Natural killer cell (primary cell): ENCODE measurements at regions not wholly inside any gene's neighbourhood (a gene's known extent, or its start where the extent isn't known, plus 50 kb on each side); places are given as distances from the start of the nearest gene placed in this dataset.

Source experiments
- ATAC-seq, 3 donors: fragments of 150-1000 bp in 2 of 3; fragments of 200-7000 bp in 1 of 3; cut with Tn5 transposase; 1 replicate in 1 of 3; 2 replicates in 2 of 3; pipeline ENCODE4 v1.10.0; 2021; ENCODE audit warnings: mild to moderate bottlenecking in 2 of 3, moderate library complexity in 2 of 3
- DNase-seq, 2 donors: peaks; one replicate each; pipeline versions ENCODE4 v3.0.0 to v3.0.0-alpha.2; 2013 to 2021; ENCODE audit warnings: mixed read lengths in 1 of 2
- H3K27ac ChIP-seq: one replicate; pipeline ENCODE4 v1.5.1; 2013; ENCODE audit warnings: mild to moderate bottlenecking, low read length
- H3K27me3 ChIP-seq: one replicate; pipeline ENCODE4 v1.6.1; 2013; ENCODE audit warnings: low read length; ENCODE audit not compliant: control insufficient read depth, insufficient read depth
- H3K36me3 ChIP-seq: one replicate; pipeline ENCODE4 v1.6.1; 2013; ENCODE audit warnings: low read length; ENCODE audit not compliant: control insufficient read depth, insufficient read depth
- H3K4me1 ChIP-seq: one replicate; pipeline ENCODE4 v1.6.1; 2013; ENCODE audit warnings: low read length; ENCODE audit not compliant: control insufficient read depth, insufficient read depth
- H3K4me3 ChIP-seq: one replicate; pipeline ENCODE4 v1.5.1; 2013; ENCODE audit warnings: low read length
- H3K9me3 ChIP-seq: one replicate; pipeline ENCODE4 v1.6.1; 2013; ENCODE audit warnings: low read length; ENCODE audit not compliant: control insufficient read depth, insufficient read depth
- H3K27ac Mint-ChIP-seq, 2 donors: one replicate each; pipeline ENCODE4 v1.8.0; 2022; ENCODE audit warnings: mild to moderate bottlenecking in 2 of 2, mixed read lengths in 2 of 2, moderate library complexity in 1 of 2
- H3K27me3 Mint-ChIP-seq, 2 donors: one replicate each; pipeline ENCODE4 v1.8.0; 2022; ENCODE audit warnings: low read depth in 2 of 2, mixed read lengths in 2 of 2
- H3K36me3 Mint-ChIP-seq: one replicate; pipeline ENCODE4 v1.8.0; 2022; ENCODE audit warnings: mixed read lengths
- H3K4me1 Mint-ChIP-seq, 2 donors: one replicate each; pipeline ENCODE4 v1.8.0; 2022; ENCODE audit warnings: mixed read lengths in 2 of 2
- H3K4me3 Mint-ChIP-seq: one replicate; pipeline ENCODE4 v1.8.0; 2022; ENCODE audit warnings: mild to moderate bottlenecking, moderate library complexity, mixed read lengths
- H3K9me3 Mint-ChIP-seq, 2 donors: one replicate each; pipeline ENCODE4 v1.8.0; 2022; ENCODE audit warnings: mixed read lengths in 2 of 2
- WGBS: methylation state at CpG from one replicate; pipeline ENCODE4 v1.1.7; 2013; ENCODE audit warnings: missing lambda C conversion rate; ENCODE audit not compliant: insufficient coverage; 5-methylcytosine and 5-hydroxymethylcytosine counted together
- intact Hi-C: fragments of 100-400 bp; cut with micrococcal nuclease; formaldehyde crosslinking; loops from one replicate; pipeline ENCODE4 v1.14.2; 2022
- TF ChIP-seq, protein P1 (sequence below): fragments of 200-600 bp; IDR thresholded peaks from one replicate; pipeline ENCODE4 v1.8.0; 2022; ENCODE audit warnings: antibody characterized with exemption

GRCh38 chr18:71249791-71250190 lies 960.9 kb downstream of the SOCS6 start:
- TF ChIP-seq, protein P1, sequence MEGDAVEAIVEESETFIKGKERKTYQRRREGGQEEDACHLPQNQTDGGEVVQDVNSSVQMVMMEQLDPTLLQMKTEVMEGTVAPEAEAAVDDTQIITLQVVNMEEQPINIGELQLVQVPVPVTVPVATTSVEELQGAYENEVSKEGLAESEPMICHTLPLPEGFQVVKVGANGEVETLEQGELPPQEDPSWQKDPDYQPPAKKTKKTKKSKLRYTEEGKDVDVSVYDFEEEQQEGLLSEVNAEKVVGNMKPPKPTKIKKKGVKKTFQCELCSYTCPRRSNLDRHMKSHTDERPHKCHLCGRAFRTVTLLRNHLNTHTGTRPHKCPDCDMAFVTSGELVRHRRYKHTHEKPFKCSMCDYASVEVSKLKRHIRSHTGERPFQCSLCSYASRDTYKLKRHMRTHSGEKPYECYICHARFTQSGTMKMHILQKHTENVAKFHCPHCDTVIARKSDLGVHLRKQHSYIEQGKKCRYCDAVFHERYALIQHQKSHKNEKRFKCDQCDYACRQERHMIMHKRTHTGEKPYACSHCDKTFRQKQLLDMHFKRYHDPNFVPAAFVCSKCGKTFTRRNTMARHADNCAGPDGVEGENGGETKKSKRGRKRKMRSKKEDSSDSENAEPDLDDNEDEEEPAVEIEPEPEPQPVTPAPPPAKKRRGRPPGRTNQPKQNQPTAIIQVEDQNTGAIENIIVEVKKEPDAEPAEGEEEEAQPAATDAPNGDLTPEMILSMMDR: no peak
- Mint-ChIP-seq H3K4me3 (no peak overlapping the region), H3K4me1 (no peaks in the 10 kb centered on the region), H3K36me3 (no peaks in the 10 kb centered on the region), H3K9me3 (peaks cover 2 to 11% of the 10 kb centered on the region in 2 donors), H3K27me3 (no peaks in the 10 kb centered on the region), H3K27ac (no peak overlapping the region)
- no peaks in the 10 kb centered on the region for H3K9me3 ChIP-seq
- ATAC-seq (no peak), DNase-seq (no peak)
- intact Hi-C loops: no loop called here
- H3K27me3 ChIP-seq: no peaks in the 10 kb centered on the region
- no peaks in the 10 kb centered on the region for H3K4me1 ChIP-seq
- no peaks in the 10 kb centered on the region for H3K36me3 ChIP-seq
- no peak overlapping the region for H3K4me3 ChIP-seq
- no peak overlapping the region for H3K27ac ChIP-seq

- Mint-ChIP-seq H3K36me3 (no peaks in the 10 kb centered on the region), H3K27ac (no peak overlapping the region), H3K9me3 (peaks cover 0 to 3% of the 10 kb centered on the region in 2 donors), H3K4me3 (no peak overlapping the region), H3K4me1 (no peaks in the 10 kb centered on the region), H3K27me3 (no peaks in the 10 kb centered on the region)
- Histone ChIP-seq H3K27me3 (no peaks in the 10 kb centered on the region), H3K4me3 (no peak overlapping the region), H3K4me1 (no peaks in the 10 kb centered on the region), H3K36me3 (no peaks in the 10 kb centered on the region), H3K9me3 (no peaks in the 10 kb centered on the region), H3K27ac (no peak overlapping the region)
- DNase-seq (no peak), ATAC-seq (no peak)
- intact Hi-C loops: no loop called here
- 85% methylated on average over 5 of the region's 5 CpGs for WGBS
- TF ChIP-seq, protein P1: no peak
Measured at GRCh38 chr18:71242981-71243380, 954.1 kb downstream of the SOCS6 start.

DNA sequence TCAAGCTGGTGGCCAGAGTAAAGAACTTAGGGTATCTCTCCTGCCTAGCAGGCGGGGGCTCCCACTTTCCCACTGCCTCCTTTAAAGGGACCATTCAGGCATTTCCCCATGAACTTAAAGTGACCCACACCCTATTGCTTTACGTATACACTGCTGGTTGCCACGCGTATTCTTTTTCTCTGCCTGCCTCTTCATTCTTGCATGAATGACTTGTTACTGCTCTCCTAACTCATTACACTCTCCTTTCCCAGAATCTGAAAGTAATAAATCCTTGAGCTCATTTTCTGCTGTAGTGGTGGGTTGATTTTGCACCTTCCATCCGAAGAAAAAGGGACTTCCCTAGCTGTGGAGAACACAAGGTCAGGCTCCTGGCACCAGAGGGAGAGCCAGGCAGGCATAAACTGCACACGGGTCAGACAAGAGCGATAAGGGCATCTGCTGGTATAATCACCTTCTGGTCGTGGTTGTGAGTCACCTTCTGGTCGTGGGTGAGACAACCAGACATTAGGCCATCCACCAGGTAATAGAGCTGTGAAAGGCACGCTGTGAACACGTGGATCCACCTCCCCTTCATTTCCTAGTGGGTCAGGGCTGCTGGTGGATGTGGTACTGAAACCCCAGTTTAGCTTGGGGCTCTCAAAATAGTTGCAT lies 950.3 kb downstream of the SOCS6 start:
- no peaks in the 10 kb centered on the region for H3K36me3 ChIP-seq
- no peak overlapping the region for H3K27ac Mint-ChIP-seq
- H3K36me3 Mint-ChIP-seq: no peaks in the 10 kb centered on the region
- no peak for ATAC-seq
- H3K27ac ChIP-seq: no peak overlapping the region
- H3K9me3 ChIP-seq: no peaks in the 10 kb centered on the region
- H3K27me3 Mint-ChIP-seq: no peaks in the 10 kb centered on the region
- no peak overlapping the region for H3K4me3 ChIP-seq
- H3K4me1 ChIP-seq: no peaks in the 10 kb centered on the region
- no peak overlapping the region for H3K4me3 Mint-ChIP-seq
- DNase-seq: no peak
- no peaks in the 10 kb centered on the region for H3K4me1 Mint-ChIP-seq
- intact Hi-C loops: no loop called here
- peaks cover 3% of the 10 kb centered on the region in 2 donors for H3K9me3 Mint-ChIP-seq
- TF ChIP-seq, protein P1: no peak
- WGBS: 73% methylated on average over 10 of the region's 11 CpGs
- H3K27me3 ChIP-seq: no peaks in the 10 kb centered on the region

- no peaks in the 10 kb centered on the region for H3K27me3 ChIP-seq
- peaks cover 3% of the 10 kb centered on the region in 2 donors for H3K9me3 Mint-ChIP-seq
- intact Hi-C loops: no loop called here
- no peaks in the 10 kb centered on the region for H3K4me1 Mint-ChIP-seq
- H3K27me3 Mint-ChIP-seq: no peaks in the 10 kb centered on the region
- ATAC-seq (no peak), DNase-seq (no peak)
- 92% methylated on average over 1 of the region's 1 CpG for WGBS
- no peaks in the 10 kb centered on the region for H3K4me1 ChIP-seq
- no peaks in the 10 kb centered on the region for H3K9me3 ChIP-seq
- no peak overlapping the region for H3K27ac ChIP-seq
- no peak overlapping the region for H3K4me3 Mint-ChIP-seq
- H3K36me3 ChIP-seq: no peaks in the 10 kb centered on the region
- H3K27ac Mint-ChIP-seq: no peak overlapping the region
- TF ChIP-seq, protein P1: no peak
- H3K4me3 ChIP-seq: no peak overlapping the region
- no peaks in the 10 kb centered on the region for H3K36me3 Mint-ChIP-seq
Measured at GRCh38 chr18:71237641-71238040, 948.8 kb downstream of the SOCS6 start.
